Left ventricle myocardium inferior (tissue), 1 donor: ENCODE measurements at regions not wholly inside any gene's neighbourhood (a gene's known extent, or its start where the extent isn't known, plus 50 kb on each side); places are given as distances from the start of the nearest gene placed in this dataset.

Experiments
- DNase-seq: peaks from one replicate; pipeline ENCODE4 v3.0.0-alpha.2; 2020
- H3K27ac ChIP-seq: fragments of 200-600 bp; replicated peaks from 2 replicates; pipeline ENCODE4 v1.8.0; 2021
- H3K27me3 ChIP-seq: fragments of 200-600 bp; 2 replicates; pipeline ENCODE4 v1.8.0; 2021; ENCODE audit warnings: low read depth
- H3K36me3 ChIP-seq: fragments of 200-600 bp; 2 replicates; pipeline ENCODE4 v1.8.0; 2021
- H3K4me1 ChIP-seq: fragments of 200-600 bp; 2 replicates; pipeline ENCODE4 v1.8.0; 2021
- H3K4me3 ChIP-seq: fragments of 200-600 bp; 2 replicates; pipeline ENCODE4 v1.8.0; 2021; ENCODE audit warnings: mild to moderate bottlenecking, moderate library complexity
- H3K9me3 ChIP-seq: fragments of 200-600 bp; replicated peaks from 2 replicates; pipeline ENCODE4 v1.8.0; 2021
- CTCF ChIP-seq: fragments of 200-600 bp; IDR thresholded peaks from 2 replicates; pipeline ENCODE4 v1.8.0; 2021; ENCODE audit warnings: antibody characterized with exemption, mild to moderate bottlenecking, borderline replicate concordance
- intact Hi-C: fragments of 100-400 bp; cut with micrococcal nuclease; formaldehyde crosslinking; loops from one replicate; pipeline ENCODE4 v1.11.0; 2022
- donor health status: DM: no; HTN: yes; CAD: no; lungs with severe emphysema.

- no peak for TF ChIP-seq CTCF
- Histone ChIP-seq H3K27ac (no peak overlapping the region), H3K4me3 (no peak overlapping the region)
Measured at GRCh38 chr4:104826171-104826570, 320.5 kb upstream of the TET2 start.

GRCh38 chr4:104829761-104830160, 316.9 kb upstream of the TET2 start:
- H3K27me3 ChIP-seq = no peaks in the 10 kb centered on the region
- intact Hi-C loops = no loop called here
- H3K9me3 ChIP-seq = no peaks in the 10 kb centered on the region
- H3K27ac ChIP-seq = no peak overlapping the region
- H3K4me1 ChIP-seq = no peaks in the 10 kb centered on the region
- H3K36me3 ChIP-seq = no peaks in the 10 kb centered on the region
- H3K4me3 ChIP-seq = no peak overlapping the region
- TF ChIP-seq CTCF = no peak
- no peak for DNase-seq

More at GRCh38 chr4:104826171-104826570, 320.5 kb upstream of the TET2 start:
- DNase-seq = no peak
- Histone ChIP-seq H3K27me3 (no peaks in the 10 kb centered on the region), H3K9me3 (no peaks in the 10 kb centered on the region), H3K4me1 (no peaks in the 10 kb centered on the region), H3K36me3 (no peaks in the 10 kb centered on the region)
- intact Hi-C loops = no loop called here

GRCh38 chr4:104848597-104849225, 298.0 kb upstream of the TET2 start:
- DNase-seq = no peak
- no peaks in the 10 kb centered on the region for H3K4me1 ChIP-seq
- H3K27ac ChIP-seq = no peak overlapping the region
- H3K36me3 ChIP-seq = no peaks in the 10 kb centered on the region
- no peak for TF ChIP-seq CTCF
- H3K9me3 ChIP-seq = no peaks in the 10 kb centered on the region
- H3K27me3 ChIP-seq = no peaks in the 10 kb centered on the region
- H3K4me3 ChIP-seq = no peak overlapping the region
- intact Hi-C loops = no loop called here

- peak overlapping the region; percentile 50 for H3K4me3 ChIP-seq
- no peak for TF ChIP-seq CTCF
- intact Hi-C loops = loop anchor here (10.0 kb wide), 1 partner anchor 795 kb away; no protein-coding TSS in a partner anchor
Measured at GRCh38 chr4:104859601-104860237, 287.0 kb upstream of the TET2 start.

GRCh38 chr4:104860238-104861123, 286.2 kb upstream of the TET2 start:
- H3K27ac ChIP-seq = no peak overlapping the region
- peak; percentile 89 for TF ChIP-seq CTCF
- H3K4me3 ChIP-seq = peak overlapping the region; percentile 50
- H3K27me3 ChIP-seq = no peaks in the 10 kb centered on the region
- intact Hi-C loops = no loop called here
- peaks cover 18% of the 10 kb centered on the region for H3K4me1 ChIP-seq
- peaks cover 10% of the 10 kb centered on the region for H3K9me3 ChIP-seq
- DNase-seq = no peak
- H3K36me3 ChIP-seq = no peaks in the 10 kb centered on the region

More at GRCh38 chr4:104859601-104860237, 287.0 kb upstream of the TET2 start:
- Histone ChIP-seq H3K9me3 (peaks cover 10% of the 10 kb centered on the region), H3K4me1 (peaks cover 18% of the 10 kb centered on the region), H3K27me3 (no peaks in the 10 kb centered on the region), H3K36me3 (no peaks in the 10 kb centered on the region), H3K27ac (no peak overlapping the region)
- no peak for DNase-seq
